NT2/D1 (cell line): ENCODE measurements at regions not wholly inside any gene's neighbourhood (a gene's known extent, or its start where the extent isn't known, plus 50 kb on each side); places are given as distances from the start of the nearest gene placed in this dataset.

Experiments used
- YY1 ChIP-seq: IDR thresholded peaks from 2 replicates; pipeline ENCODE4 v1.6.1; 2011; ENCODE audit not compliant: insufficient read length, insufficient read depth
- ZNF274 ChIP-seq: IDR thresholded peaks from 2 replicates; pipeline ENCODE4 v1.6.1; 2011; ENCODE audit warnings: mild to moderate bottlenecking, low read depth, low read length

- TF ChIP-seq YY1 = no peak
- TF ChIP-seq ZNF274 = no peak
Observed at GRCh38 chr13:112184261-112184660, 117.3 kb downstream of the SOX1 start.
